Adrenal gland (tissue), 9 donors: ENCODE measurements at regions not wholly inside any gene's neighbourhood (a gene's known extent, or its start where the extent isn't known, plus 50 kb on each side); places are given as distances from the start of the nearest gene placed in this dataset.
A peak's percentile ranks its signal among the peaks of the same experiment; 100 is the strongest.

Experiments
- DNase-seq, 7 donors: peaks; one replicate each; pipeline ENCODE4 v3.0.0-alpha.2; 2019 to 2020
- H3K27ac ChIP-seq, 5 donors: fragments of 200-600 bp; sonication (generic) in 4 of 5; 1 replicate in 3 of 5; 2 replicates in 2 of 5; pipeline versions ENCODE4 v1.5.1 to v1.8.0; 2016 to 2020; ENCODE audit warnings: mild to moderate bottlenecking in 1 of 5
- H3K27me3 ChIP-seq: fragments of 200-600 bp; 2 replicates; pipeline ENCODE4 v1.8.0; 2021
- H3K36me3 ChIP-seq, 2 donors: fragments of 200-600 bp; replicated peaks in 1 of 2; 1 replicate in 1 of 2; 2 replicates in 1 of 2; pipeline versions ENCODE4 v1.5.1 to v1.8.0; 2018 to 2022
- H3K4me1 ChIP-seq, 2 donors: fragments of 200-600 bp; replicated peaks in 1 of 2; 1 replicate in 1 of 2; 2 replicates in 1 of 2; pipeline versions ENCODE4 v1.5.1 to v1.8.0; 2018 to 2021
- H3K4me3 ChIP-seq, 4 donors: fragments of 200-600 bp; sonication (generic) in 3 of 4; one replicate each; pipeline ENCODE4 v1.5.1; 2016 to 2018
- H3K9me3 ChIP-seq, 3 donors: fragments of 200-600 bp; sonication (generic) in 1 of 3; replicated peaks in 1 of 3; 1 replicate in 2 of 3; 2 replicates in 1 of 3; pipeline versions ENCODE4 v1.5.1 to v1.8.0; 2016 to 2021
- POLR2A ChIP-seq, 2 donors: fragments of 450-650 bp; IDR thresholded peaks; one replicate each; pipeline ENCODE4 v1.6.1; 2017; ENCODE audit warnings: antibody characterized with exemption in 2 of 2, mild to moderate bottlenecking in 2 of 2, moderate library complexity in 1 of 2
- WGBS, 4 donors: extraction: QIAGEN DNeasy Blood & Tissue Kit in 2 of 4; methylation state at CpG; one replicate each; pipeline versions ENCODE4 v1.1.5 to v1.1.7; 2013 to 2017; 5-methylcytosine and 5-hydroxymethylcytosine counted together
- intact Hi-C, 2 donors: fragments of 100-400 bp; cut with DNase I; formaldehyde crosslinking; loops; one replicate each; pipeline versions ENCODE4 v1.14.1 to v1.15.0; 2022 to 2023
- TF ChIP-seq, protein P1 (sequence below), 6 experiments: fragments of 450-650 bp in 4 of 6; fragments of 200-600 bp in 2 of 6; sonication (generic) in 1 of 6; IDR thresholded peaks; 1 replicate in 5 of 6; 2 replicates in 1 of 6; pipeline versions ENCODE4 v1.5.1 to v1.8.0; 2016 to 2021; ENCODE audit warnings: antibody characterized with exemption in 6 of 6, mild to moderate bottlenecking in 2 of 6, moderate library complexity in 1 of 6
- donor health status: healthy with polysubstance abuse.
- donor health status: Bipolar disorder and iron deficiency.
- donor health status: DM: yes; HTN: yes; CAD: no.
- donor health status: DM: no; HTN: no; CAD: no.
- donor health status: DM: no; HTN: no; CAD: no.

DNA sequence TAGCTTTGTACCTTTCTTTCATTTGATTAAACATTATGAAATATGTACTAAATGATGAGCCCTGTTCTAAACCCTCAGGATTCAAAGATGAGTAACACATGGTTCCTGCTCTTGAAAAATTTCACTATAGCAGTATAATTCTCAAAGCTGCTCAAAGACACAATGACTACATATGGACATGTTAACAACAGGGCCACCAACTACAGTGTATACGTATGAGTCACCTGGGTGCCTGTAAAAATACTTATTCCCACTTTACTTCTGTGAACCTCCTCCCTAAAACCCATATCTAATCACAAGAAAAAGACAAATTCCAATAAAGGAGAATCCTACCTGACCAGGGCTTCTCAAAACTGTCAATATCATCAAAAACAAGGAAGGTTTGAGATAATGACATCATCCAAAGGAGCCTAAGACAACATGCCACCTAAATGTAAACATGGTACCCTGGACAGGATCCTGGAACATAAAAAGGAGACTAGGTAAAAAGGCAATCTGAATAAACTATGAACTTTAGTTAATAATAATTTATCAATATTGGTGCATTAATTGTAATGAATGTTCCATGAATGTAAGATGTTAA lies 84.7 kb downstream of the FAM161A start:
- no peak for TF ChIP-seq POLR2A (IDR thresholded peaks at IDR 0.05)
- TF ChIP-seq, protein P1, sequence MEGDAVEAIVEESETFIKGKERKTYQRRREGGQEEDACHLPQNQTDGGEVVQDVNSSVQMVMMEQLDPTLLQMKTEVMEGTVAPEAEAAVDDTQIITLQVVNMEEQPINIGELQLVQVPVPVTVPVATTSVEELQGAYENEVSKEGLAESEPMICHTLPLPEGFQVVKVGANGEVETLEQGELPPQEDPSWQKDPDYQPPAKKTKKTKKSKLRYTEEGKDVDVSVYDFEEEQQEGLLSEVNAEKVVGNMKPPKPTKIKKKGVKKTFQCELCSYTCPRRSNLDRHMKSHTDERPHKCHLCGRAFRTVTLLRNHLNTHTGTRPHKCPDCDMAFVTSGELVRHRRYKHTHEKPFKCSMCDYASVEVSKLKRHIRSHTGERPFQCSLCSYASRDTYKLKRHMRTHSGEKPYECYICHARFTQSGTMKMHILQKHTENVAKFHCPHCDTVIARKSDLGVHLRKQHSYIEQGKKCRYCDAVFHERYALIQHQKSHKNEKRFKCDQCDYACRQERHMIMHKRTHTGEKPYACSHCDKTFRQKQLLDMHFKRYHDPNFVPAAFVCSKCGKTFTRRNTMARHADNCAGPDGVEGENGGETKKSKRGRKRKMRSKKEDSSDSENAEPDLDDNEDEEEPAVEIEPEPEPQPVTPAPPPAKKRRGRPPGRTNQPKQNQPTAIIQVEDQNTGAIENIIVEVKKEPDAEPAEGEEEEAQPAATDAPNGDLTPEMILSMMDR (IDR thresholded peaks at IDR 0.05): no peak
- 77 to 94% (median 80%) methylated on average over 1 of the region's 1 CpG for WGBS, 4 donors
- no peak overlapping the region for H3K4me3 ChIP-seq
- H3K9me3 ChIP-seq: no peaks in the 10 kb centered on the region
- H3K27ac ChIP-seq: no peak overlapping the region
- DNase-seq: no peak
- no peaks in the 10 kb centered on the region for H3K36me3 ChIP-seq
- H3K27me3 ChIP-seq: no peaks in the 10 kb centered on the region
- intact Hi-C loops: no loop called here
- no peaks in the 10 kb centered on the region for H3K4me1 ChIP-seq

DNA sequence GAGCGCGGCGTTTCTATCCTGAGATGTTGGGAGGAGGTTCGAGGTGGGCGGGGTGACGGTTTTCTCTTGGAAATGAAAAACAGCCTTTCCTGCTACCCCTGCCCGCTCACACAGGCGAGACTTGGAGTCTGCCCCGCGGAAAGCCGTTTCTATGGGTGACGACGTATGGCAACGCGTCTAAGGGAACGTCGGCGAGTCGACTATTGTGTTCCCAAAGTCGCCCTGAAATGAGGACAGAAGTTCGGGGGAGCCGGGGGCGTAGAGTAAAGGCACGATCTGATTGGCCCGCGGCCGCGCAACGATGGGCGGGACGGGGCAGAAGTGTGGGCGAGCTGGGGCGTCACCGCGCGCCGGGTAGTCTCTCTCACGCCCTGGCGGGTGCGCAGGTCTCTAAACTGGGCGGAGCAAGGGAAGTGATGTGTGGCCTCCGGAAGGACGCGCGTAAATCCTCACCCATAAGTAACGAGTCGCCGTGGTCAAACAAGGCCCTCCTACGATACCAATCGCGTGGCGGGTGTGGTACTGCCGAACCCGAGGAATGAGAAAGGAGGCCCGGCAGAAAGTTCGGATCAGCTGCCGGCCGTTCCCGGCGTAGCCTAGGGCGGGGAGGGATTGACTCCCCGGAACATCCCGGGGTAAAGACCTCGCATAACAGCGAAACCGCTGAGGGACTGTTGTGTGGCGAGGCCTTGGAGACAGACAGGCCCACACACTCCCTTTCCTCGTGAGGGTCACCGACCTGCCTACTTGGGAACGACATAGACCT lies 89.6 kb downstream of the FAM161A start:
- intact Hi-C loops: no loop called here
- Histone ChIP-seq H3K9me3 (no peaks in the 10 kb centered on the region), H3K27ac (peak overlapping the region; percentile 95 to 100 (median 98)), H3K36me3 (no peaks in the 10 kb centered on the region), H3K27me3 (no peaks in the 10 kb centered on the region), H3K4me3 (peak overlapping the region; percentile 66 to 99 (median 85)), H3K4me1 (peaks cover 0 to 6% of the 10 kb centered on the region in 2 donors)
- 1 to 9% (median 3%) methylated on average over 24 to 70 of the region's 70 CpGs for WGBS, 4 donors
- peak; percentile 95 to 99 (median 98) for DNase-seq
- peak; percentile 79 to 88 for TF ChIP-seq POLR2A (IDR thresholded peaks at IDR 0.05)
- TF ChIP-seq, protein P1 (IDR thresholded peaks at IDR 0.05): no peak

DNA sequence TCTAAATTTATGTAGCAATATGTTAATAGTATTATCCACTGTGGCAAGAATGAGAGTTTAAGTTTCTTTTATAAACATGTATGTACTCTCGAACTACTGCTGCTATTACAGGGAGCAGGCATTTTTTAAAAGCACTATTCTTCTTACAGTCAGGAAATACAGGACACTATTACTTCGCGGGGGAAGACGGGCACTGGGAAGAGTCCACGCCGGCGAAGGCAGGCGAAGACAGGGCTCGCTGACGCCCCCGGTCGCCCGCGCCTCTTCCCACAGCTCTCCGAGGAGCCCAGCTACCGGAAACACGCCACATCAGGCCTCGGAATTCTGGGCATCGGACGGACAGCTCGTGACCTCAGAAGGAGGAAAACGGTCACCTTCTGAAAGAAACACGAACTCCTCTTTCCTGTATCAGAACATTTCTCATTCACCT lies 90.2 kb downstream of the FAM161A start:
- H3K4me3 ChIP-seq: peak overlapping the region; percentile 66 to 99 (median 85)
- 0 to 1% (median 0%) methylated on average over 15 to 23 of the region's 23 CpGs for WGBS, 4 donors
- H3K36me3 ChIP-seq: no peaks in the 10 kb centered on the region
- TF ChIP-seq POLR2A (IDR thresholded peaks at IDR 0.05): no peak
- TF ChIP-seq, protein P1 (IDR thresholded peaks at IDR 0.05): peak in 1 of 6 experiments; percentile 15
- no peaks in the 10 kb centered on the region for H3K27me3 ChIP-seq
- peak overlapping the region; percentile 95 to 100 (median 98) for H3K27ac ChIP-seq
- H3K9me3 ChIP-seq: no peaks in the 10 kb centered on the region
- intact Hi-C loops: no loop called here
- H3K4me1 ChIP-seq: peaks cover 0 to 6% of the 10 kb centered on the region in 2 donors
- peak; percentile 84 to 93 (median 89) for DNase-seq

DNA sequence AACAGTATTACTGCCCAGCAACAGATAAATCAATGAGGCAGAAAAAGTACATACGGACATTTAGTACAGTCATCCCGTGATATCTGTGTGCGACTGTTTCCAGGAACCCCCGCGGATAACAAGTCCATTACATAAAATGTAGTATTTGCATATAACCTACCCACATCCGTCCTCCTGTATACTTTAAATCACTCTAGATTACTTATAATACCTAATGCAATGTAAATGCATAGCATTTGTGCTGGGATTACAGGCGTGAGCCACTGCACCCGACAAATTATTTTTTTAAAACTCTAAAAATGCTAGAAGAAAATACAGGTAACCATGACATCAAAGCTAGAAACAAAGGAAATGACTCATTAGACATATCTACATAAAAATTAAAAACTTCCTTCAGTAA lies 91.6 kb downstream of the FAM161A start:
- TF ChIP-seq, protein P1 (IDR thresholded peaks at IDR 0.05): no peak
- TF ChIP-seq POLR2A (IDR thresholded peaks at IDR 0.05): no peak
- DNase-seq: no peak
- H3K27ac ChIP-seq: no peak overlapping the region
- intact Hi-C loops: no loop called here
- H3K9me3 ChIP-seq: no peaks in the 10 kb centered on the region
- 92 to 97% (median 96%) methylated on average over 8 of the region's 8 CpGs for WGBS, 4 donors
- H3K4me1 ChIP-seq: peaks cover 0 to 6% of the 10 kb centered on the region in 2 donors
- no peaks in the 10 kb centered on the region for H3K27me3 ChIP-seq
- no peaks in the 10 kb centered on the region for H3K36me3 ChIP-seq
- H3K4me3 ChIP-seq: no peak overlapping the region
